ENCODE measurements at regions not wholly inside any gene's neighbourhood (a gene's known extent, or its start where the extent isn't known, plus 50 kb on each side); places are given as distances from the start of the nearest gene placed in this dataset.

DNA sequence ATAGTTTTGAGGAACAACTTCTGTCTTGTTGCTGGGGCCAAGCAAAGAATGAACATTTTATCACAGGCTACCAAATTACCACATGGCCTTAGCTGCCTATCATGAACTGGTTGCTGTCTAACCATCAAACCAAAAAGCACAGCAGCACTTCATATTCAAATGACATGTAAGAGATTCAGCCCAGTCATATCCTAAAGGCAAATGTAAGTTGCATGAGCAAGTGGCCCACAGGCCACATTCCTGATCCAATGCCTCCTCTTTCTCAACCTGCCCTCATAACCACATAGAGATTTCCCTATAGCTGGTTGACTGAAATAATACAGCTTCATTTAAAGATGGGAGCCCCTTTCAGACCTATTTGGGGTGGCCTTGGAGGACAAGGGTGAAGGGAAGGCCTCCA, 572.3 kb downstream of the IRS1 start:
- no peak for ATAC-seq
- Mint-ChIP-seq H3K9me3 (no peaks in the 10 kb centered on the region), H3K27me3 (ENCODE audit: insufficient read depth, low read depth, poor library complexity) (peaks cover 3% of the 10 kb centered on the region)

More for the DNA sequence above, 572.3 kb downstream of the IRS1 start:
- Histone ChIP-seq H2AFZ (no peak overlapping the region), H3K27me3 (ENCODE audit: insufficient read depth) (no peaks in the 10 kb centered on the region), H3K36me3 (ENCODE audit: insufficient read depth) (no peaks in the 10 kb centered on the region), H4K20me1 (replicated peaks; ENCODE audit: insufficient read depth) (no peaks in the 10 kb centered on the region), H3K4me3 (no peak overlapping the region), H3F3A (replicated peaks; ENCODE audit: low read depth) (no peaks in the 10 kb centered on the region), H3K27ac (ENCODE audit: low read depth) (no peak overlapping the region), H3K79me2 (replicated peaks; ENCODE audit: insufficient read depth) (no peaks in the 10 kb centered on the region), H3K9me2 (ENCODE audit: insufficient read depth) (no peaks in the 10 kb centered on the region), H3K4me1 (ENCODE audit: insufficient read depth) (no peaks in the 10 kb centered on the region), H3K4me2 (no peak overlapping the region)
- Mint-ChIP-seq H3K27ac (no peak overlapping the region), H3K4me3 (no peak overlapping the region), H3K36me3 (ENCODE audit: low read depth) (no peaks in the 10 kb centered on the region), H3K4me1 (no peaks in the 10 kb centered on the region; the same call in 2 of the 3 replicates)
- DNase-seq (ENCODE audit: low spot score), result no peak
- TF ChIP-seq CREB1 (CRISPR knock-in tag; IDR thresholded peaks at IDR 0.05; ENCODE audit: low read depth) (no peak), NANOG (IDR thresholded peaks at IDR 0.05; ENCODE audit: borderline replicate concordance) (no peak), JUNB (IDR thresholded peaks at IDR 0.05; ENCODE audit: unreplicated experiment) (no peak), ZNF331 (CRISPR knock-in tag; IDR thresholded peaks at IDR 0.05; ENCODE audit: low read depth) (no peak), ZNF114 (CRISPR knock-in tag; IDR thresholded peaks at IDR 0.05) (no peak), POLR2AphosphoS5 (IDR thresholded peaks at IDR 0.05; ENCODE audit: low read depth) (no peak), EZH2phosphoT487 (IDR thresholded peaks at IDR 0.05; ENCODE audit: unreplicated experiment) (no peak), EZH2 (IDR thresholded peaks at IDR 0.05; ENCODE audit: low read depth, unreplicated experiment) (no peak), STAT1 (IDR thresholded peaks at IDR 0.05; ENCODE audit: unreplicated experiment) (no peak)
- TF ChIP-seq, protein P1, sequence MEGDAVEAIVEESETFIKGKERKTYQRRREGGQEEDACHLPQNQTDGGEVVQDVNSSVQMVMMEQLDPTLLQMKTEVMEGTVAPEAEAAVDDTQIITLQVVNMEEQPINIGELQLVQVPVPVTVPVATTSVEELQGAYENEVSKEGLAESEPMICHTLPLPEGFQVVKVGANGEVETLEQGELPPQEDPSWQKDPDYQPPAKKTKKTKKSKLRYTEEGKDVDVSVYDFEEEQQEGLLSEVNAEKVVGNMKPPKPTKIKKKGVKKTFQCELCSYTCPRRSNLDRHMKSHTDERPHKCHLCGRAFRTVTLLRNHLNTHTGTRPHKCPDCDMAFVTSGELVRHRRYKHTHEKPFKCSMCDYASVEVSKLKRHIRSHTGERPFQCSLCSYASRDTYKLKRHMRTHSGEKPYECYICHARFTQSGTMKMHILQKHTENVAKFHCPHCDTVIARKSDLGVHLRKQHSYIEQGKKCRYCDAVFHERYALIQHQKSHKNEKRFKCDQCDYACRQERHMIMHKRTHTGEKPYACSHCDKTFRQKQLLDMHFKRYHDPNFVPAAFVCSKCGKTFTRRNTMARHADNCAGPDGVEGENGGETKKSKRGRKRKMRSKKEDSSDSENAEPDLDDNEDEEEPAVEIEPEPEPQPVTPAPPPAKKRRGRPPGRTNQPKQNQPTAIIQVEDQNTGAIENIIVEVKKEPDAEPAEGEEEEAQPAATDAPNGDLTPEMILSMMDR (conservative IDR thresholded peaks at IDR 0.05; ENCODE audit: low read depth in 2 of 2), result no peak
- TF ChIP-seq, protein P2, sequence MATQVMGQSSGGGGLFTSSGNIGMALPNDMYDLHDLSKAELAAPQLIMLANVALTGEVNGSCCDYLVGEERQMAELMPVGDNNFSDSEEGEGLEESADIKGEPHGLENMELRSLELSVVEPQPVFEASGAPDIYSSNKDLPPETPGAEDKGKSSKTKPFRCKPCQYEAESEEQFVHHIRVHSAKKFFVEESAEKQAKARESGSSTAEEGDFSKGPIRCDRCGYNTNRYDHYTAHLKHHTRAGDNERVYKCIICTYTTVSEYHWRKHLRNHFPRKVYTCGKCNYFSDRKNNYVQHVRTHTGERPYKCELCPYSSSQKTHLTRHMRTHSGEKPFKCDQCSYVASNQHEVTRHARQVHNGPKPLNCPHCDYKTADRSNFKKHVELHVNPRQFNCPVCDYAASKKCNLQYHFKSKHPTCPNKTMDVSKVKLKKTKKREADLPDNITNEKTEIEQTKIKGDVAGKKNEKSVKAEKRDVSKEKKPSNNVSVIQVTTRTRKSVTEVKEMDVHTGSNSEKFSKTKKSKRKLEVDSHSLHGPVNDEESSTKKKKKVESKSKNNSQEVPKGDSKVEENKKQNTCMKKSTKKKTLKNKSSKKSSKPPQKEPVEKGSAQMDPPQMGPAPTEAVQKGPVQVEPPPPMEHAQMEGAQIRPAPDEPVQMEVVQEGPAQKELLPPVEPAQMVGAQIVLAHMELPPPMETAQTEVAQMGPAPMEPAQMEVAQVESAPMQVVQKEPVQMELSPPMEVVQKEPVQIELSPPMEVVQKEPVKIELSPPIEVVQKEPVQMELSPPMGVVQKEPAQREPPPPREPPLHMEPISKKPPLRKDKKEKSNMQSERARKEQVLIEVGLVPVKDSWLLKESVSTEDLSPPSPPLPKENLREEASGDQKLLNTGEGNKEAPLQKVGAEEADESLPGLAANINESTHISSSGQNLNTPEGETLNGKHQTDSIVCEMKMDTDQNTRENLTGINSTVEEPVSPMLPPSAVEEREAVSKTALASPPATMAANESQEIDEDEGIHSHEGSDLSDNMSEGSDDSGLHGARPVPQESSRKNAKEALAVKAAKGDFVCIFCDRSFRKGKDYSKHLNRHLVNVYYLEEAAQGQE (IDR thresholded peaks at IDR 0.05; ENCODE audit: unreplicated experiment), result no peak
- TF ChIP-seq, protein P3, sequence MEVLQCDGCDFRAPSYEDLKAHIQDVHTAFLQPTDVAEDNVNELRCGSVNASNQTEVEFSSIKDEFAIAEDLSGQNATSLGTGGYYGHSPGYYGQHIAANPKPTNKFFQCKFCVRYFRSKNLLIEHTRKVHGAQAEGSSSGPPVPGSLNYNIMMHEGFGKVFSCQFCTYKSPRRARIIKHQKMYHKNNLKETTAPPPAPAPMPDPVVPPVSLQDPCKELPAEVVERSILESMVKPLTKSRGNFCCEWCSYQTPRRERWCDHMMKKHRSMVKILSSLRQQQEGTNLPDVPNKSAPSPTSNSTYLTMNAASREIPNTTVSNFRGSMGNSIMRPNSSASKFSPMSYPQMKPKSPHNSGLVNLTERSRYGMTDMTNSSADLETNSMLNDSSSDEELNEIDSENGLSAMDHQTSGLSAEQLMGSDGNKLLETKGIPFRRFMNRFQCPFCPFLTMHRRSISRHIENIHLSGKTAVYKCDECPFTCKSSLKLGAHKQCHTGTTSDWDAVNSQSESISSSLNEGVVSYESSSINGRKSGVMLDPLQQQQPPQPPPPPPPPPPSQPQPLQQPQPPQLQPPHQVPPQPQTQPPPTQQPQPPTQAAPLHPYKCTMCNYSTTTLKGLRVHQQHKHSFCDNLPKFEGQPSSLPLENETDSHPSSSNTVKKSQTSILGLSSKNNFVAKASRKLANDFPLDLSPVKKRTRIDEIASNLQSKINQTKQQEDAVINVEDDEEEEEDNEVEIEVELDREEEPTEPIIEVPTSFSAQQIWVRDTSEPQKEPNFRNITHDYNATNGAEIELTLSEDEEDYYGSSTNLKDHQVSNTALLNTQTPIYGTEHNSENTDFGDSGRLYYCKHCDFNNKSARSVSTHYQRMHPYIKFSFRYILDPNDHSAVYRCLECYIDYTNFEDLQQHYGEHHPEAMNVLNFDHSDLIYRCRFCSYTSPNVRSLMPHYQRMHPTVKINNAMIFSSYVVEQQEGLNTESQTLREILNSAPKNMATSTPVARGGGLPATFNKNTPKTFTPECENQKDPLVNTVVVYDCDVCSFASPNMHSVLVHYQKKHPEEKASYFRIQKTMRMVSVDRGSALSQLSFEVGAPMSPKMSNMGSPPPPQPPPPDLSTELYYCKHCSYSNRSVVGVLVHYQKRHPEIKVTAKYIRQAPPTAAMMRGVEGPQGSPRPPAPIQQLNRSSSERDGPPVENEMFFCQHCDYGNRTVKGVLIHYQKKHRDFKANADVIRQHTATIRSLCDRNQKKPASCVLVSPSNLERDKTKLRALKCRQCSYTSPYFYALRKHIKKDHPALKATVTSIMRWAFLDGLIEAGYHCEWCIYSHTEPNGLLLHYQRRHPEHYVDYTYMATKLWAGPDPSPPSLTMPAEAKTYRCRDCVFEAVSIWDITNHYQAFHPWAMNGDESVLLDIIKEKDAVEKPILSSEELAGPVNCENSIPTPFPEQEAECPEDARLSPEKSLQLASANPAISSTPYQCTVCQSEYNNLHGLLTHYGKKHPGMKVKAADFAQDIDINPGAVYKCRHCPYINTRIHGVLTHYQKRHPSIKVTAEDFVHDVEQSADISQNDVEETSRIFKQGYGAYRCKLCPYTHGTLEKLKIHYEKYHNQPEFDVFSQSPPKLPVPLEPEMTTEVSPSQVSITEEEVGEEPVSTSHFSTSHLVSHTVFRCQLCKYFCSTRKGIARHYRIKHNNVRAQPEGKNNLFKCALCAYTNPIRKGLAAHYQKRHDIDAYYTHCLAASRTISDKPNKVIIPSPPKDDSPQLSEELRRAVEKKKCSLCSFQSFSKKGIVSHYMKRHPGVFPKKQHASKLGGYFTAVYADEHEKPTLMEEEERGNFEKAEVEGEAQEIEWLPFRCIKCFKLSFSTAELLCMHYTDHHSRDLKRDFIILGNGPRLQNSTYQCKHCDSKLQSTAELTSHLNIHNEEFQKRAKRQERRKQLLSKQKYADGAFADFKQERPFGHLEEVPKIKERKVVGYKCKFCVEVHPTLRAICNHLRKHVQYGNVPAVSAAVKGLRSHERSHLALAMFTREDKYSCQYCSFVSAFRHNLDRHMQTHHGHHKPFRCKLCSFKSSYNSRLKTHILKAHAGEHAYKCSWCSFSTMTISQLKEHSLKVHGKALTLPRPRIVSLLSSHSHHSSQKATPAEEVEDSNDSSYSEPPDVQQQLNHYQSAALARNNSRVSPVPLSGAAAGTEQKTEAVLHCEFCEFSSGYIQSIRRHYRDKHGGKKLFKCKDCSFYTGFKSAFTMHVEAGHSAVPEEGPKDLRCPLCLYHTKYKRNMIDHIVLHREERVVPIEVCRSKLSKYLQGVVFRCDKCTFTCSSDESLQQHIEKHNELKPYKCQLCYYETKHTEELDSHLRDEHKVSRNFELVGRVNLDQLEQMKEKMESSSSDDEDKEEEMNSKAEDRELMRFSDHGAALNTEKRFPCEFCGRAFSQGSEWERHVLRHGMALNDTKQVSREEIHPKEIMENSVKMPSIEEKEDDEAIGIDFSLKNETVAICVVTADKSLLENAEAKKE (CRISPR knock-in tag; IDR thresholded peaks at IDR 0.05), result no peak
- TF ChIP-seq, protein P4, sequence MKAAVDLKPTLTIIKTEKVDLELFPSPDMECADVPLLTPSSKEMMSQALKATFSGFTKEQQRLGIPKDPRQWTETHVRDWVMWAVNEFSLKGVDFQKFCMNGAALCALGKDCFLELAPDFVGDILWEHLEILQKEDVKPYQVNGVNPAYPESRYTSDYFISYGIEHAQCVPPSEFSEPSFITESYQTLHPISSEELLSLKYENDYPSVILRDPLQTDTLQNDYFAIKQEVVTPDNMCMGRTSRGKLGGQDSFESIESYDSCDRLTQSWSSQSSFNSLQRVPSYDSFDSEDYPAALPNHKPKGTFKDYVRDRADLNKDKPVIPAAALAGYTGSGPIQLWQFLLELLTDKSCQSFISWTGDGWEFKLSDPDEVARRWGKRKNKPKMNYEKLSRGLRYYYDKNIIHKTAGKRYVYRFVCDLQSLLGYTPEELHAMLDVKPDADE (IDR thresholded peaks at IDR 0.05), result no peak
